A549 (cell line): ENCODE measurements at regions not wholly inside any gene's neighbourhood (a gene's known extent, or its start where the extent isn't known, plus 50 kb on each side); places are given as distances from the start of the nearest gene placed in this dataset.

Source experiments
- JUN ChIP-seq, 2 experiments: fragments of >200 bp; sonication (Bioruptor Twin); formaldehyde crosslinking; IDR thresholded peaks; 2 replicates in 1 of 2; 3 replicates in 1 of 2; pipeline ENCODE4 v1.6.1; 2016 to 2017
- NR3C1 ChIP-seq: fragments of >200 bp; sonication (Bioruptor Twin); formaldehyde crosslinking; IDR thresholded peaks from 3 replicates; pipeline ENCODE4 v1.6.1; 2017
- POLR2A ChIP-seq: IDR thresholded peaks from 2 replicates; pipeline ENCODE4 v1.6.1; 2012; ENCODE audit warnings: mild to moderate bottlenecking, low read length
- TF ChIP-seq, protein P1 (sequence below): fragments of >200 bp; sonication (Bioruptor Twin); formaldehyde crosslinking; IDR thresholded peaks from 3 replicates; pipeline ENCODE4 v1.5.1; 2016
- TF ChIP-seq, protein P2 (sequence below): fragments of 250-450 bp; sonication (Bioruptor Pico); IDR thresholded peaks from 2 replicates; pipeline ENCODE4 v1.5.0; 2021; ENCODE audit warnings: mild to moderate bottlenecking, moderate library complexity, borderline replicate concordance

DNA sequence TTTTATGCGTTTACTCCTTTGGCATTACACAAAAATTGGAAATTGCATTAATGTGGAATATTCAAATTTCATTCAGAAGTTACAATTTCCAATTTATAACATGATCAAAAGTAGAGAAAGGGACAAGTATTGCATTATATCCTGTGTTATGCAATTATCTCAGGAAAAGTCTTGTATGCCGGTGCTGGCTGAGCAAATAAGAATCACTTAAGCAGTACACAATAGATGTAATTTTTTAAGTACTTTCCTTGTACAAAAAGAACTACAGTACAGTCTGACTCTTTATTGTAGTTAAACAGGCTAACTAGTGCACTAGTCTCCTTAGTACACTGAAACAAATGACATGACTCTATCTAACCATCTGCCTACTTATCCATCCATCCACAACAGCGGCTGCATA is 493.2 kb upstream of the KCNMB2 start:
- TF ChIP-seq, protein P1, sequence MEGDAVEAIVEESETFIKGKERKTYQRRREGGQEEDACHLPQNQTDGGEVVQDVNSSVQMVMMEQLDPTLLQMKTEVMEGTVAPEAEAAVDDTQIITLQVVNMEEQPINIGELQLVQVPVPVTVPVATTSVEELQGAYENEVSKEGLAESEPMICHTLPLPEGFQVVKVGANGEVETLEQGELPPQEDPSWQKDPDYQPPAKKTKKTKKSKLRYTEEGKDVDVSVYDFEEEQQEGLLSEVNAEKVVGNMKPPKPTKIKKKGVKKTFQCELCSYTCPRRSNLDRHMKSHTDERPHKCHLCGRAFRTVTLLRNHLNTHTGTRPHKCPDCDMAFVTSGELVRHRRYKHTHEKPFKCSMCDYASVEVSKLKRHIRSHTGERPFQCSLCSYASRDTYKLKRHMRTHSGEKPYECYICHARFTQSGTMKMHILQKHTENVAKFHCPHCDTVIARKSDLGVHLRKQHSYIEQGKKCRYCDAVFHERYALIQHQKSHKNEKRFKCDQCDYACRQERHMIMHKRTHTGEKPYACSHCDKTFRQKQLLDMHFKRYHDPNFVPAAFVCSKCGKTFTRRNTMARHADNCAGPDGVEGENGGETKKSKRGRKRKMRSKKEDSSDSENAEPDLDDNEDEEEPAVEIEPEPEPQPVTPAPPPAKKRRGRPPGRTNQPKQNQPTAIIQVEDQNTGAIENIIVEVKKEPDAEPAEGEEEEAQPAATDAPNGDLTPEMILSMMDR: no peak
- TF ChIP-seq JUN (IDR thresholded peaks at IDR 0.05): no peak
- TF ChIP-seq POLR2A: no peak
- TF ChIP-seq, protein P2, sequence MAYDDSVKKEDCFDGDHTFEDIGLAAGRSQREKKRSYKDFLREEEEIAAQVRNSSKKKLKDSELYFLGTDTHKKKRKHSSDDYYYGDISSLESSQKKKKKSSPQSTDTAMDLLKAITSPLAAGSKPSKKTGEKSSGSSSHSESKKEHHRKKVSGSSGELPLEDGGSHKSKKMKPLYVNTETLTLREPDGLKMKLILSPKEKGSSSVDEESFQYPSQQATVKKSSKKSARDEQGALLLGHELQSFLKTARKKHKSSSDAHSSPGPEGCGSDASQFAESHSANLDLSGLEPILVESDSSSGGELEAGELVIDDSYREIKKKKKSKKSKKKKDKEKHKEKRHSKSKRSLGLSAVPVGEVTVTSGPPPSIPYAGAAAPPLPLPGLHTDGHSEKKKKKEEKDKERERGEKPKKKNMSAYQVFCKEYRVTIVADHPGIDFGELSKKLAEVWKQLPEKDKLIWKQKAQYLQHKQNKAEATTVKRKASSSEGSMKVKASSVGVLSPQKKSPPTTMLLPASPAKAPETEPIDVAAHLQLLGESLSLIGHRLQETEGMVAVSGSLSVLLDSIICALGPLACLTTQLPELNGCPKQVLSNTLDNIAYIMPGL (CRISPR knock-in tag): no peak
- TF ChIP-seq NR3C1: no peak
